ENCODE measurements at regions not wholly inside any gene's neighbourhood (a gene's known extent, or its start where the extent isn't known, plus 50 kb on each side); places are given as distances from the start of the nearest gene placed in this dataset.

- TF ChIP-seq CTCF (conservative IDR thresholded peaks at IDR 0.05; ENCODE audit: low read length) (no peak), EZH2phosphoT487 (IDR thresholded peaks at IDR 0.05; ENCODE audit: borderline replicate concordance) (no peak)
These were observed 319.5 kb upstream of the OR4E1 start for GRCh38 chr14:21993070-21993469.

Measured in Loucy (cell line).